ENCODE measurements at regions not wholly inside any gene's neighbourhood (a gene's known extent, or its start where the extent isn't known, plus 50 kb on each side); places are given as distances from the start of the nearest gene placed in this dataset.

GRCh38 chr5:158593925-158594324 is 505.8 kb downstream of the EBF1 start:
- TF ChIP-seq EZH2phosphoT487 (IDR thresholded peaks at IDR 0.05; ENCODE audit: insufficient read depth, low read depth) = no peak
- no peak for TF ChIP-seq EZH2 (IDR thresholded peaks at IDR 0.05; ENCODE audit: insufficient read depth, poor library complexity, severe bottlenecking)

Data from GM23248 (cell line).